ENCODE measurements at regions not wholly inside any gene's neighbourhood (a gene's known extent, or its start where the extent isn't known, plus 50 kb on each side); places are given as distances from the start of the nearest gene placed in this dataset.
"Not testable (repeated sequence)": the region's sequence is repeated elsewhere in the genome, so short reads cannot be mapped to it uniquely, and the experiment has no call there.

DNA sequence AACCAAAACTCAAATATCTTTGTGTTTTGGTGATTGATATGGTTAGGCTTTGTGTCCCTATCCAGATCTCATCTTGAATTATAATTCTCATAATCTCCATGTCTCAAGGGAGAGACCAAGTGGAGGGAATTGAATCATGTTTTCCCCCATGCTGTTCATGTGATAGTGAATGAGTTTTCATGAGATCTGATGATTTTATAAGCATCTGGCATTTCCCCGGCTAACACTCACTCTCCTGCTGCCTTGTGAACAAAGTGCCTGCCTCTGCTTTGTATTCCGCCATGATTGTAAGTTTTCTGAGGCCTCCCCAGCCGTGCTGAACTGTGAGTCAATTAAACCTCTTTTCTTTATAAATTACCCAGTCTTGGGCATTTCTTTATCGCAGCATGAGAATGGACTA is 419.5 kb downstream of the SH2D4B start:
- no peak for FAIRE-seq

DNA sequence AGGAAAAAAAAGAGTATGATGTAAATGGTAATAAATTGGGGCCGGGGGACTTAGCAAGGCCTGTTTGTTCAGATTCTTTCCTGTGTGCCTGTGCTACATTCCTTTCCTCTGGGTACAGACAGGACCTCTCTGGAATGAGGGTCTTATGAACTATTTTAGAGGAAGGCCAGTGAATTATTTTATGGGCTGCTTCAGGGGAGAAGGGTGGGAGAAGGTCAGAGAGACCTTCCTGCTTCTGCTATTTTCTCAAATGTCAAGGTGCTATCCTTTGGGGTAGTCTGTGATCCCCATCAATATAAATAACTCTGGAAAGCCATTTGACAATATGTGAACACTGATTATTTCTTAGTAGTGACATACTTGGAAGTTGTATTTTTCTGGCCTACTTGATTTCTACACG is 426.5 kb downstream of the SH2D4B start:
- FAIRE-seq = no peak

DNA sequence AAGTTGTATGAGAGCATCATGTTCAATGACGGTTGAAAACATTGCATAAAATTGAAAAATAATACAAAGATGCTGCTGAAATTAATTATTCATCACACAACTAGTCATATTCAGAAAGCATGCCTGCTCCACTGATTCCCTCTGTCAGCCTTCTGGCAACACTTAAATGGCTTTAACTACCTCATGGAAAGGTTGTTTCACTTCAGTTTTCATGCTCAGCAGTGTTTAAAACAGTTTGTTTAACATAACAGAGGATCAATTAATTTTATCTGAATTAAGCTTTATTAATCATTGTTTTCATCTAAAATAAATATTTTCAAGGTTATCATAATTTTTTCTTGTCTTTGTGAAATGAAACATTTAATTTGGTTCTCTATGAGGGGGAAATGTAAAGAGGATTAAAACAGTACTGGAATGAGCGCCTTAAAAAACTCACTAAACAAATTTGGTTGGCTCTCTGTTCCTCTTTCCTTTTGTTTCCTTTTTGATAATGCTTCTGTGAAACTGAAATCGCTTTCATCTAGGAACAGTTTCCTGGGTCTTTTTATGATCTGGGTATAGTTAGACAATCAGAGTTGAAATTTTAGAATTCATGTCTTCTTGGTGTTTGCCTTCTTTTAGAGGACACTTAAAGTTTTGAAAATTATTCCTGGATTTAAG is 427.4 kb downstream of the SH2D4B start:
- no peak for FAIRE-seq

DNA sequence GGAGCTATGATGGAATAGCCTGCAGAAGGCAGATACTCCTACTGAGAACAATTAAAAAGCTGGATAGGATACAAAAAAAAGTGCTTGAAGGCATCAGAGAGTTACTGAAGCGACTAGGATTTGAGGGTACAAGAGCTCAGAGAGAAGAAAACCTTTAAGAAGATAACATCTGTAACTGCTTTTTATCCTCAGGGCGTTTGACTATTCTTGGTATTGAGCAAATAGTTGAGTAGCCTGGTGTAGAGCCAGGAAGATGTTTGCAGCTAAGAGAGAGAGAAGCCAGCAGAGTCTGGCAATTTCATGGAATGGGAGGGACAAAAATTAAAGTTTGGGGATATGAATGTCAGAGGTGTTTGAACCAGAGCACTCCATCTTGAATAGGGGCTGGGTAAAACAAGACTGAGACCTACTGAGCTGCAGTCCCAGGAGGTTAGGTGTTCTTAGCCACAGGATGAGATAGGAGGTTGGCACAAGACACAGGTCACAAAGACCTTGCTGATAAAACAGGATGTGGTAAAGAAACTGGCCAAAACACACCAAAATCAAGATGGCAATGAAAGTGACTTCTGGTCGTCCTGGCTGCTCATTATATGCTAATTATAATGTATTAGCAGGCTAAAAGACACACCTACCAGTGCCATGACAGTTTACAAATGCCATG is 428.8 kb downstream of the SH2D4B start:
- no peak for FAIRE-seq

DNA sequence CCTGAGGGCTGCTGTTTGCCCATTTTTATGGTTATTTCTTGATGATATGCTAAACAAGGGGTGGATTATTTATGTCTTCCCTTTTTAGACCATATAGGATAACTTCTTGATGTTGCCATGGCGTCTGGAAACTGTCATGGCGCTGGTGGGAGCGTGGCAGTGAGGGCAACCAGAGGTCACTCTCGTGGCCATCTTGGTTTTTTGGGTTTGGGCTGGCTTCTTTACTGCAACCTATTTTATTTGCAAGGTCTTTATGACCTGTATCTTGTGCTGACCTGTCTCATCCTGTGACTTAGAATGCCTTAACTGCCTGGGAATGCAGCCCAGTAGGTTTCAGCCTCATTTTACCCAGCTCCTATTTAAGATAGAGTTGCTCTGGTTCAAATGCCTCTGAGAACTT is 429.7 kb downstream of the SH2D4B start:
- not testable (repeated sequence) for FAIRE-seq

DNA sequence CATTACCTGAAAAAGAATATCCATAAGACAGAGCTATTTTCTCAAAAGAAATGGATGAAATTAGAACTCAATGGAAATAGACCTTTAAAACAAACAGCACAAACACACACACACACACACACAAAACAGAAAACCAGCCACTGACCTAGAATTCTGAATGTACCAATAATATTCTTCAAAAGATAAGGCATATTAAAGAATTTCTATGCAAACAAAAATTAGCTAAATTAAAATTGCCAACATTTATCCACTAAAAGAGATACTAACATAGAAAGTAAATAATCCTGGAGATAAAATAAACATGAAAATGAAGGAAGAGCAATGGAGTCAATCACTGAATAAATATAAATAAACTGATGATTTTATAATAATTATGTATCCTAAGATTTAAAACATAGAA is 431.2 kb downstream of the SH2D4B start:
- no peak for FAIRE-seq

DNA sequence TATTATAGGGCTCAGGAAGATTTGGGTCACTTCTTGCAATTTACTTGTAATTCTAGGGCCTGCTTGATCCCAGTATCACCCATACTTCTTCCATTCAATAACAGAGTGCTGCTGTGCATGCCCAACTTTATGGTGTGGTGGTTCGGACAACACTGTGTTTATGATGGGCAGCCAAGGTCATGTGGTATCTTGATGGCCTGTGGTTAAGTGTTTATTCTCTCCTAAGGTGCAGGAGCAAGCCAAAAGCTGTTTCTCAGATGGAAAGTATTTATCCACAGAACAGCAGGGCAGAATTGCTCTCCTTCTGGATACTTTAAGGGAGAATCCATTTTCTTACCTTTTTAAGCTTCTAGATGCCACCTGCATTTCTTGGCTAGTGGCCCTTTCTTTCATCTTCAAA is 433.8 kb downstream of the SH2D4B start:
- no peak for FAIRE-seq

DNA sequence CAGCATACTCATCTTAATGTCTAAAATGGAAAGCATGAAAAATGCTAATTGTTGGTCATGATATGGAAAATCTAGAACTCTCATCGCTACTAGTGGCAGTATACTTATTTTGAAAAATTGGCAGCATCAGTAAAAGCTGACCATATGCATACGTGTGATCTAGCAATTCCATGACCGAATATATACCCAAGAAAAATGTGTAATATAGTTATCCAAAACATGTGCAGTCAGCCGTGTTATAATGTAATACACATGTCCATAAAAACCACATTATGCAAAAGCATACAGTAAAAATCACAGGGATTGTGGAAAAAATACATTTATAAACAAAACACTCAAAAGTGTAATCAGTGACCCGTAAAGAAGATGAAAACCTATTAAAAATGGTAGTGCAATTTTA is 439.0 kb downstream of the SH2D4B start:
- FAIRE-seq = no peak

DNA sequence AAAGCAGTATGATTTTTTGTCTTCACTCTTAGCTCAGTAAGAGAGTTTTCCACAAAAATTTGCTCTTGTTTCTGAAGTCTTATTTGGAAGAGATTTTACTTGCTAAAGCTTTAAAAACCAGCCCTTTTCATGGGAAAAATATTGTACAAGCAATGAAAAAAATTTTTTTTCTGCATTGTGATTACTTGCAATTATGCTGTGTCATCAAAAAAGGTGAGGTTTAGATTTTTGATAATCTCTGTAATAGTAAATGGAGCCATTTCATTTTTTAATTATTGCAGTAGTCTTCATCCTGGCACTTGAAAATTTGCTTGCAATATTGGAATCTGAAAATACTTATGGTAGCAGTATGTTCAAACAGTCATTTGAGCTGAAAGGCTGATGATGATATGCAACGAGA is 447.4 kb downstream of the SH2D4B start:
- FAIRE-seq = no peak

DNA sequence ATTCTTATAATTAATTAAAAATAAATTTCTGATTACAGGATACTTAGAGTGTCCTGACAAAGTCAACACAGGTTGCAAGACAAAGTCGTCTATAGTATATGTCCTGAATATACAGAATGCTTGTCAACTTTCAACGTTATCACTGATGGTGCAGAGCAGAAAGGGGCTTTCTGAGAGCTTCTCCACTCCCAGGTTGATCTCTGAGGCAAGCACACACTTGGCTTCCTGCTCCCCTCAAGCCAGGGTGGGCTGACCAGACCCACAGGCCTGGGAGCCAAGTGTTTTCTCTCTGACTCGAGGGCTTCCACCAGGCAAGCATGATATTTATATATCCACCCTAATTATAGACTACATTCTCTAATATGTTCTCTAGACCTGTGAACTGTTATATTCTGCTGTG is 448.9 kb downstream of the SH2D4B start:
- FAIRE-seq = no peak

DNA sequence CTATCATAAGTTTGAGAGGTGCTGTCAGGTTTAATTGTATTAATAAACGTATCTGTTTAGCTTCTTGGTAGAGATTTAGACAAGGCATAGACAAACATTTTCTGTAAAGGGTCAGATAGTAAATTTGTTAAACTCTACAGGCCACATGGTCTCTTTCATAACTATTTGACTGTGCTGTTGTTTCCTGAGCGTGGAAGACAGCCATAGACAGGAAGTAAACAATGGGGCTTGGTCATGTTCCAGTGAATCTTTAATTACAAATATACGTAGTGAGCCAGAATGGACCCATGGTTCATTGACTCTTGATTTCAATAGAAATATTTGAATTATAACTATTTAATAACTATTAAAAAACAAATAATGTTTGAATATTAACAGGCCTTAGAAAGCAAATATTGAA is 451.1 kb downstream of the SH2D4B start:
- no peak for FAIRE-seq

DNA sequence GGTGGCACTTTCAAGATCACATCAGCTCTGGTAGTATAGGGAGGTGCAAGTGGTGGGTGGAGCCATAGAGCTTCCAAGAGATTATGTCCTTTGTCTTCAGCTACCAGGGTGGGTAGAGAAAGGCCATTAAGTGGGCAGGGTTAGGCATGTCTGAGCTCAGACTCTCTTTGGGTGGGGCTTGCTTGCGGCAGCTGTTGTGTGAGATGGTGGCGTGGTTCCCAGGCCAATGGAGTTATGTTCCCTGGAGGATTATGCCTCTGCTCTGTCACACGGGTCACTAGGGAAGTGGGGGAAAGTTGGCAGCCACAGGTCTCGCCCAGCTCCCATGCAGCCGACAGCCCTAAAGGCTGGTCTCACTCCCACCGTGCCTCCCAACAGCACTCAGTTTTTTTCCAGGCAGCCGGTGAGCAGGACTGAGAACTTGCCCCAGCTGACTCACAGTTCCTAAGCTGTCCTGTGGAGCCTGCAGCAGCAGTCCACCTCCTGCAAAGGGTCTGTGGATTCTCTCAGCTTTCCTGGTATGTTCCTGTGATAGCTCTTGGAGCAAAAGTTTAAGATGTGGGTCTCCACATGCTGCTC is 459.0 kb downstream of the SH2D4B start:
- no peak for FAIRE-seq

DNA sequence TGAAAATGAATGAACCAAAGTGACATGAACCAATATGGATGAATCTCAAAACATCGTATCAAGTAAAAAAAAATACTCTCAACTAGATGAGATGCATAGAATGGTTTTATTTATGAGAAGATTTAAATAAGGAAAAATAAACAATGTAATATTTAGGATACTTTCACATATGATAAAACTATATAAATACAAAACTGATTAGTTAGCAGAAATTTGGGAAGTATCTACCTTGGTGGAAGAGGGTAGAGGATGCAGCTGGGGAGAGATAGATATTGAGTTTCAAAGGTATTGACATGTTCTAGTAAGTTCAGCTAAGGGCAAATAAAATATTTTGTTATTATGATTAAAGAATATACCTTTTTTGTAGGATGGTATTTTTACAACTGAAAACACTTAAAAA is 463.1 kb downstream of the SH2D4B start:
- FAIRE-seq = no peak

DNA sequence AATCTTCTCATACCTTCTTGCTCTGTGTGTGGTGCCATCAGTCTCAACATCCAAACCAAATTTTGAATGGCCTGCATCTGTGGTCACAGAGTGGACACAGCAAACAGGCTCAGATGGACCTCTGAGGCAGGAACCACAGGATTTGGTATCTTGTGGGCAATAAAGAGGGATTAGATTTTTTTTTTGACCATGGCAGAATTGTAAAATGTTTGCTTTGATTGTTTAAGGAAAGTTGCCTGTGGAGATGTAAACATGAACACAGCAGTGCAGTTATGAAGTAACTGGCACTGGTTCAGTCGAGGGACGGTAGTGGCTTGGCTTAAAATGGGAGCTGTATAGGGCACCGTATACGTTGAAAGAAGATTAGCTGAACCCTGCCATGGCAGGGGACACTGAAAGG is 464.7 kb downstream of the SH2D4B start:
- FAIRE-seq = no peak

DNA sequence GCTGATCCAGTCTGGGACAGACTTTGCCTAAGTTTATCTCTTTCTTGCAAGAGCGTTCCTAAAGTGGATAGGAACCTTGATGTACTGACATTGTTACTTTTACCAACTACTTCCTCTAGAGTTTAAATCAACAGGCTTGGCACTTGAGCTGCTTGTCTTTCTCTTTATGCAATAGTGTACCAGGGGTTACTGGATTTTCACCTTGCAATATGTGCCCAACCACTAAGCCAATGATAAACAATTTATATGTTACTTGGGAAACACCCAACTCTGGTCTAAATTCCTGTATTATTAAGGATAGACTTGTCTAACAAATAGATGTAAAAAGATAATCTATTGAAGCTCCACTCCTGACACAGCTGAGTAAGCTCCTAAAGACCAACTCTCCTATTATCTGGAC is 470.2 kb downstream of the SH2D4B start:
- FAIRE-seq = no peak

DNA sequence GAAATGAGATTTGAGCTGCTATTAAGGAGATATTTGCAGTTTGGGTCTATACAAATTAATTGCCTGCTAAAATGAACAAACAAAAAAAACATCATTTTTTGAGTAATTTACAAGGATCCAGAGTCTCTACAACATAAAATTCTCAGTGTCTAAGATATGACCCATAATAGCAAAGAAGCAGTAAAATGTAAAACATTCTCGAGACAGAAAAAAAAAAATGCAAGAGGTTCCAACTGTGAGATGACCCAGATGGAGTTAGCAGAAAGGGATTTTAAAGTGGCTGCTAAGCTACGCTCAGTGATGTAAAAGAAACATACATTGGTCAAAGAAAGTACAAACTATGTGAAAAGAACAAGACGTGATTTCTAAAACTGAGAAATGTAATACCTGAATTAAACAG is 471.0 kb downstream of the SH2D4B start:
- no peak for FAIRE-seq

DNA sequence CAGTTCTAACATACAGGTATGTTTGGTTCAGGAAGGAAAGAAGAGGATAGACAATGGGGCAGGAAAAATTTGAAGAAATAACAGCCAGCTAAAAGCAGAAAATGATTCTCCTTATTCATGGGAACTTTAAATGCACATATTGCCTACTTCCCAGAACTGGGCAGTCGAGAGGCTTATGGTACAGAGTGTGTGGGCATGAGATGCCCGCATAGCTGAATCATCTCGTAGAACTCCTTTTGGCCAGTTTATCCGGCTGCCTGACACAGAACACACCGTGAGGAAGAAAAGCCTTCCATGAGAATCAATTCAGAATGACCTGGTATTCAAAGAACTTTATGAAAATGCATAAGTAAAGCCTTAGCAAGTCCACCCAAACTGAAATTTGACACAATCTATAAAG is 471.6 kb downstream of the SH2D4B start:
- no peak for FAIRE-seq

DNA sequence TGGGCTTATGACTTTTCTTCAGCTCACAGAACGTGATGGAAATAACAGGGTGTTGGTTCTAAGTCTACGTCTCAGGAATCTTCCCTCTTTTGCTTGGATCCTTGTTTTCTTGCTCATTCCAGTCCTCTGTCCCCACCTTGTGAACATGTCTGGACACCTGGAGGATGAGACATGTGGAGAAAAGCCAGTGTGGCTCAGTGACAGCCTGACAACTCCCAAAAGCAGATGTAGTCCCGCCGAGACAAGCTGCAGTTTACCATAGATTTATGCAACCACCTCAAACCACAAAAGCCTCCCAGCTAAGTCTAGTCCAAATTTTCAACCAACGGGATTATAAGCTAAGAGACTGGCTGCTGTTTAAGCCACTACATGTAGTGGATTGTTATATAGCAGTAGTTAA is 476.1 kb downstream of the SH2D4B start:
- FAIRE-seq = no peak

DNA sequence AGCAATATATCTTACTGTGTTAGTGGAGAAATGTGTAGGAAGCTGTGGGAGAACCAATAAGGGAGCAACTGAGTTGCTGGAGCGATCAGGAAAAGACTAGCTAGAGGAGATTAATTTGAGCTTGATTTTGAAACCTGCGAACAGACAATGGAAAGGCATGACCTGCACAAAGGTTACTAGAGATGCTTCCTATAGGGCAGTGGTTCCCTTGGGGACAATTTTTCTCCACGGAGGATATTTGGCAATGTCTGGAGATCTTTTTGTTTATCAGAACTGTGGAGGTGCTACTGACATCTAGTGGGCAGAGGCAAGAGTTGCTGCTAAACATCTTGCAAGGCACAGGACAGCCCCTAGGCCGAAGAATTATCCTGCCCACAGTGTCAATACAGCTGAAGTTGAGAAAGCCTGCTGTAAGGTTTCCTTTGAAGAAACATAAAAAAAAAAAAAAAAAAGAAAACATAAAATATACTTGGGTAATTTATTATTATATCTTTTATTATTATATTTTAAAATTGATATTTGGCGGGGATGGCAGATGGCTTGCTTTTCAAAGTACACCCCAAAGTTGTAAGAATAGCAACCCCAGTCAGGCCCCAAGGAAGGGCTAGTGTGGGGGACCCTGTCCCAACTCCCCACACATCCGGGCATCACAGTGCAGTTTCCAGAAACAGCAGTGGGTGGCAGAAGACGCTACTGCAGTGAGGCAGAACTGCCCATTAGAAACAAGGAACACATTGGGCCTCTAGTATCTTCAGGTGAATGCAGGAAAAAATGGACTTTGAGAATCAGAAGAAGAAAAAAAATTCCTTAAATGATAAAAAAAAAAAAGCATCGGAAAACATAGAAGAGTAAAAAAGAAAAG is 481.6 kb downstream of the SH2D4B start:
- no peak for FAIRE-seq

DNA sequence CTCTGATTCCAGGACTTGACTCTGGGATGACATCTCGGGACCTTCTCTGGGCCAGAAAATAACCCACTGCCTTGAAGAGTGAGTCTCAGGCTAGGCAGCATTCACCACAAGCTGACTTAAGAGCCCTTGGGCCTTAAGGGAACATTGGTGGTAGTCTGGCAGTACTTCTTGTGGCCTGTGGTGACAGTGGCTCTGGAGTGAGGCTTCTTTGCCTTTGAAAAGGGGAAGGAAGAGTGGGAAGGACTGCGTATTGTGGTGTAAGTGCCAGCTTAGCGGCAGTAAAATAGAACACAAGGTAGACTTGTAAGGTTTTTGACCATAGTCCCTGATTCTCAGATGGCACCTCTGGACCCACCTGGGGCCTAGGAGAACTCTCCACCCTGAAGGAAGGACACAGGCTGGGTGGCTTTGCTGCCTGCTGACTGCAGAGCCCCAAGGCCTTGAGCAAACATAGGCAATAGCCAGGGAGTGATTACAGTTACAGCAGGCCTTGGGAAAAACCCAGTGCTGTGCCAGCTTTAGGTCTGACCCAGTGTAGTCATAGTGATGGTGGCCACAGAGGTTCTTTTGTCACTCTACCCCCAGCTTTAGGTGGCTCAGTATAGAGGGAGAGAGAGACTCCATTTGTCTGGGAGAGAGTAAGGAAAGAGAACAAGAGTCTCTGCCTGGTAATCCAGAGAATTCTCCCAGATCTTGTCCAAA is 483.9 kb downstream of the SH2D4B start:
- FAIRE-seq = no peak

DNA sequence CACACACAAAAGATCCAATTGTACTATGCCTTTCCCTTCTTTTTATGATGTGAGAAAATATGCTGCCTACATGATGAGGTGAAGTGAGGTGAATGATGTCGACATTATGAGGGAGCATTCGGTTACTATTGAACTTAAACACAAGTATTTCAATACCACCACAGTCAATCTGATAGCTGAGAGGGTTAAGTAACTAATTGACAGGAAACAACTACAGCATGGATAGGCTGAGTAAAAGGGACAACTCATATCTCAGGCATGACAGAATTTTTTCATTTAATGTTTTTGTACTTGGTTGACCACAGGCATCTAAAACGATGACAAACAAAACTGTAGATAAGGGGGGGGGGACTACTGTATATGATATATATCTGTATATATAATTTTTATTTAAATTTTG is 488.9 kb downstream of the SH2D4B start:
- no peak for FAIRE-seq

DNA sequence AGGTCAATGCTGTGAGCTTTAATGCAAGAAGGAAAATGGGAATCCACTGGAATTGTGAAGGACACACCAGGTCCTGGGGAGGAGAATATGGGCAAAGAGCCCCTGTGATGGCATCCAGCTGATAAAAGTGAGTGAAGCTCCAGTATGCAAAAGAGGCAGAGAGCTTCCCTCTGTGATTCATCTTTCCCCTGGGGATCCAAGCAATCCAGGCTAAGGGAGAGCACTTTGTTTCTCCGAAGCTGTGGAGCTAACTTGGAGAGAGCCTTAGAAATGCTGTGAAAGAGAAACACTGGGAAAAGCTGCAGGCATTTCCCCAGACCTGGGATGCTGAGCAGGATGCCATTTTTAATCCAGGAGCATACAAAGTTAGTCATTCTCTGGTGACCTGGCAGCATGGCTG is 489.5 kb downstream of the SH2D4B start:
- no peak for FAIRE-seq

DNA sequence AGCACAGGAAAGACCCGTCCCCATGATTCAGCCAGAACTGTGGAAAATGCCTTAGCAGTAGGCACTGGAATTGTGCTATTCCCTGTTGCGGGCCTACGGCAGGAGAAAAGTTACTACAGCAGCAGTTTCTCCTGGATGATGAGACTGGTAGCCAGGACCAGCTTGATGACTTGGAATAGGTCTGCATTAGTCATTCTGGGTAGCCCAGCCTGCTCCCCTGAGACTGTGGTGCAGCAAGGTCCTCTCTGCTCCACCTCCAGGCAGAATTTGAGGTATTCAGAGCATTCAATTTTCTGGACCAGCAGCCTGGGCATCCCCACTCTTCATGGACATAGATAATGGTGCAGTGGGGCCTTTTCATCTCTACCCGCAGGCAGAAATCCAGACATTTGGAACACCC is 490.0 kb downstream of the SH2D4B start:
- FAIRE-seq = no peak
